Neuronal stem cell (in vitro differentiated cells): ENCODE measurements at regions not wholly inside any gene's neighbourhood (a gene's known extent, or its start where the extent isn't known, plus 50 kb on each side); places are given as distances from the start of the nearest gene placed in this dataset.

Source experiments
- DNase-seq: peaks from one replicate; pipeline ENCODE4 v3.0.0-alpha.2; 2013; ENCODE audit warnings: low spot score
- H2AFZ ChIP-seq: one replicate; pipeline ENCODE4 v1.6.1; 2013; ENCODE audit warnings: mild to moderate bottlenecking, low read length, inconsistent platforms
- H2AK5ac ChIP-seq: 2 replicates; pipeline ENCODE4 v1.6.1; 2013; ENCODE audit warnings: low read depth, mild to moderate bottlenecking, inconsistent platforms, low read length, moderate library complexity, mixed read lengths
- H2BK120ac ChIP-seq: 2 replicates; pipeline ENCODE4 v1.6.1; 2013; ENCODE audit warnings: low read depth, mild to moderate bottlenecking, inconsistent platforms, low read length, moderate library complexity, mixed read lengths
- H2BK12ac ChIP-seq: one replicate; pipeline ENCODE4 v1.6.1; 2013; ENCODE audit warnings: low read length, inconsistent platforms
- H2BK15ac ChIP-seq: 2 replicates; pipeline ENCODE4 v1.6.1; 2013; ENCODE audit warnings: mild to moderate bottlenecking, low read length, inconsistent platforms, mixed read lengths
- H2BK5ac ChIP-seq: one replicate; pipeline ENCODE4 v1.6.1; 2013; ENCODE audit warnings: inconsistent platforms, mild to moderate bottlenecking, low read length, moderate library complexity
- H3K14ac ChIP-seq: one replicate; pipeline ENCODE4 v1.6.1; 2013; ENCODE audit warnings: low read length, inconsistent platforms
- H3K18ac ChIP-seq: 2 replicates; pipeline ENCODE4 v1.6.1; 2013; ENCODE audit warnings: low read length, inconsistent platforms
- H3K23ac ChIP-seq: 2 replicates; pipeline ENCODE4 v1.6.1; 2013; ENCODE audit warnings: low read depth, mild to moderate bottlenecking, mixed read lengths, low read length, inconsistent platforms; ENCODE audit not compliant: poor library complexity
- H3K27ac ChIP-seq: replicated peaks from 3 replicates; pipeline ENCODE4 v1.5.1; 2013; ENCODE audit warnings: low read length, inconsistent platforms
- H3K27me3 ChIP-seq, 3 experiments: 2 replicates each; pipeline ENCODE4 v1.6.1; 2013; ENCODE audit warnings: low read length in 3 of 3, mild to moderate bottlenecking in 2 of 3, inconsistent platforms in 1 of 3, low read depth in 1 of 3, mixed read lengths in 1 of 3, moderate library complexity in 1 of 3; ENCODE audit not compliant: control insufficient read depth in 3 of 3, insufficient read depth in 3 of 3
- H3K36me3 ChIP-seq, 2 donors: replicated peaks in 1 of 2; 2 replicates each; pipeline ENCODE4 v1.6.1; 2013; ENCODE audit warnings: low read length in 2 of 2; ENCODE audit not compliant: control insufficient read depth in 2 of 2, insufficient read depth in 2 of 2
- H3K4ac ChIP-seq: 2 replicates; pipeline ENCODE4 v1.6.1; 2013; ENCODE audit warnings: inconsistent platforms, mild to moderate bottlenecking, low read length, moderate library complexity
- H3K4me1 ChIP-seq, 2 donors: 1 replicate in 1 of 2; 2 replicates in 1 of 2; pipeline ENCODE4 v1.6.1; 2013; ENCODE audit warnings: low read length in 2 of 2, low read depth in 1 of 2; ENCODE audit not compliant: control insufficient read depth in 2 of 2, insufficient read depth in 1 of 2
- H3K4me2 ChIP-seq: one replicate; pipeline ENCODE4 v1.6.1; 2013; ENCODE audit warnings: mild to moderate bottlenecking, low read length, inconsistent platforms; ENCODE audit not compliant: insufficient read depth, poor library complexity, severe bottlenecking
- H3K4me3 ChIP-seq, 2 donors: 2 replicates each; pipeline ENCODE4 v1.5.1; 2013; ENCODE audit warnings: low read length in 2 of 2, mild to moderate bottlenecking in 2 of 2, inconsistent platforms in 1 of 2, moderate library complexity in 1 of 2
- H3K79me1 ChIP-seq: one replicate; pipeline ENCODE4 v1.6.1; 2013; ENCODE audit warnings: low read depth, mild to moderate bottlenecking, inconsistent platforms, low read length, moderate library complexity
- H3K9ac ChIP-seq: one replicate; pipeline ENCODE4 v1.6.1; 2013; ENCODE audit warnings: mild to moderate bottlenecking, low read depth, low read length, inconsistent platforms; ENCODE audit not compliant: poor library complexity
- H3K9me3 ChIP-seq, 2 donors: replicated peaks in 1 of 2; 2 replicates each; pipeline versions ENCODE3 to v1.6.1; 2013; ENCODE audit warnings: low read length in 2 of 2, mild to moderate bottlenecking in 2 of 2, inconsistent platforms in 1 of 2, low read depth in 1 of 2, mixed read lengths in 1 of 2, moderate library complexity in 1 of 2; ENCODE audit not compliant: control insufficient read depth in 2 of 2, insufficient read depth in 1 of 2
- H4K8ac ChIP-seq: one replicate; pipeline ENCODE4 v1.6.1; 2013; ENCODE audit warnings: low read depth, mild to moderate bottlenecking, inconsistent platforms, low read length, moderate library complexity
- H4K91ac ChIP-seq: one replicate; pipeline ENCODE4 v1.6.1; 2013; ENCODE audit warnings: low read length, low read depth, mild to moderate bottlenecking, inconsistent platforms; ENCODE audit not compliant: poor library complexity
- WGBS, 2 donors: extraction: QIAGEN DNeasy Blood & Tissue Kit; methylation state at CpG; one replicate each; pipeline ENCODE4 v1.1.7; 2013; ENCODE audit warnings: missing lambda C conversion rate in 2 of 2, mixed read lengths in 1 of 2; ENCODE audit not compliant: insufficient read length in 2 of 2, insufficient replicate concordance in 1 of 2; ENCODE audit errors: extremely low coverage in 2 of 2; 5-methylcytosine and 5-hydroxymethylcytosine counted together

- Histone ChIP-seq H2BK15ac (no peak overlapping the region), H2AK5ac (no peak overlapping the region), H3K14ac (no peak overlapping the region), H3K27me3 (peaks cover 0 to 2% (median 0%) of the 10 kb centered on the region in 3 experiments), H2BK120ac (no peak overlapping the region), H3K4ac (no peak overlapping the region), H2BK5ac (no peak overlapping the region), H3K4me2 (no peak overlapping the region), H3K36me3 (no peaks in the 10 kb centered on the region), H2BK12ac (no peak overlapping the region), H4K91ac (no peak overlapping the region), H3K4me3 (no peak overlapping the region), H3K9ac (no peak overlapping the region), H3K4me1 (no peaks in the 10 kb centered on the region), H3K18ac (no peak overlapping the region), H3K9me3 (no peaks in the 10 kb centered on the region), H2AFZ (no peak overlapping the region), H3K27ac (no peak overlapping the region), H3K79me1 (no peaks in the 10 kb centered on the region), H3K23ac (no peak overlapping the region), H4K8ac (no peak overlapping the region)
- no peak for DNase-seq
Observed at GRCh38 chr2:37842732-37843440, 82.2 kb upstream of the RMDN2 start.

GRCh38 chr2:37843556-37843955 is 81.5 kb upstream of the RMDN2 start:
- Histone ChIP-seq H3K36me3 (no peaks in the 10 kb centered on the region), H3K27me3 (peaks cover 0 to 2% (median 0%) of the 10 kb centered on the region in 3 experiments), H3K4ac (no peak overlapping the region), H3K4me2 (no peak overlapping the region), H2BK12ac (no peak overlapping the region), H4K8ac (no peak overlapping the region), H3K23ac (no peak overlapping the region), H4K91ac (no peak overlapping the region), H2BK120ac (no peak overlapping the region), H3K79me1 (no peaks in the 10 kb centered on the region), H2AK5ac (no peak overlapping the region), H3K18ac (no peak overlapping the region), H3K4me1 (no peaks in the 10 kb centered on the region), H3K9ac (no peak overlapping the region), H3K9me3 (no peaks in the 10 kb centered on the region), H2AFZ (no peak overlapping the region), H3K4me3 (no peak overlapping the region), H2BK15ac (no peak overlapping the region), H3K27ac (no peak overlapping the region), H3K14ac (no peak overlapping the region), H2BK5ac (no peak overlapping the region)
- WGBS, 2 donors: no CpG with 5 or more reads among the region's 1 CpG
- DNase-seq: no peak

GRCh38 chr2:37846207-37846606 is 78.9 kb upstream of the RMDN2 start:
- Histone ChIP-seq H3K27ac (no peak overlapping the region), H4K8ac (no peak overlapping the region), H3K23ac (no peak overlapping the region), H3K9ac (no peak overlapping the region), H4K91ac (no peak overlapping the region), H3K36me3 (no peaks in the 10 kb centered on the region), H2AK5ac (no peak overlapping the region), H3K9me3 (no peaks in the 10 kb centered on the region), H3K27me3 (peaks cover 0 to 2% (median 0%) of the 10 kb centered on the region in 3 experiments), H3K4me1 (no peaks in the 10 kb centered on the region), H2AFZ (no peak overlapping the region), H3K18ac (no peak overlapping the region), H2BK120ac (no peak overlapping the region), H3K4me3 (no peak overlapping the region), H3K4ac (no peak overlapping the region), H2BK12ac (no peak overlapping the region), H2BK15ac (no peak overlapping the region), H3K79me1 (no peaks in the 10 kb centered on the region), H2BK5ac (no peak overlapping the region), H3K4me2 (no peak overlapping the region), H3K14ac (no peak overlapping the region)
- no peak for DNase-seq
- WGBS, 2 donors: no CpG with 5 or more reads among the region's 1 CpG

GRCh38 chr2:37847792-37848191 is 77.3 kb upstream of the RMDN2 start:
- Histone ChIP-seq H2AK5ac (no peak overlapping the region), H2BK12ac (no peak overlapping the region), H3K23ac (no peak overlapping the region), H3K79me1 (no peaks in the 10 kb centered on the region), H2AFZ (no peak overlapping the region), H3K9ac (no peak overlapping the region), H3K4ac (no peak overlapping the region), H3K18ac (no peak overlapping the region), H3K14ac (no peak overlapping the region), H3K4me3 (no peak overlapping the region), H4K91ac (no peak overlapping the region), H2BK5ac (no peak overlapping the region), H2BK120ac (no peak overlapping the region), H3K4me2 (no peak overlapping the region), H3K4me1 (no peaks in the 10 kb centered on the region), H4K8ac (no peak overlapping the region), H2BK15ac (no peak overlapping the region), H3K9me3 (no peaks in the 10 kb centered on the region), H3K27me3 (peaks cover 0 to 2% (median 0%) of the 10 kb centered on the region in 3 experiments), H3K27ac (no peak overlapping the region), H3K36me3 (no peaks in the 10 kb centered on the region)
- WGBS, 2 donors: no CpG with 5 or more reads among the region's 5 CpGs
- no peak for DNase-seq
